ENCODE measurements at regions not wholly inside any gene's neighbourhood (a gene's known extent, or its start where the extent isn't known, plus 50 kb on each side); places are given as distances from the start of the nearest gene placed in this dataset.
"Not testable (repeated sequence)": the region's sequence is repeated elsewhere in the genome, so short reads cannot be mapped to it uniquely, and the experiment has no call there.

DNA sequence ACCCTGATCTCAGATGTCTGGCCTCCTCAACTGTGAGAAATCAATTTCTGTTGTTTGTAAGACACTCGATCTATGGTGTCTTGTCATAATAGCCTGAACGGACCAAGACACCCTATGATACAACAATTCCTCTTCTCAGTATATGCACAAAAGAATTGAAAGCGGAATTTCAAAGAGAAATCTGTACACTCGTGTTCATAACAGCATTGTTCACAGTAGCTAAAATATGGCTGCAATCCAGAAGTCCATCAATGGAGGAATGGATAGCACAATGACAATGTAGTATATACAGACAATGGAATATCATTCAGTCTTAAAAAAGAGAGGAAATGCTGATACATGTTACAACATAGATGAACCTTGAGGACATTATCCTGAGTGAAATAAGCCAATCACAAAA lies 354.6 kb downstream of the SFMBT2 start:
- Histone ChIP-seq H3K36me3 (ENCODE audit: control insufficient read depth in 1 of 2, insufficient read depth in 2 of 2, low read length in 2 of 2) (no peaks in the 10 kb centered on the region), H3K27ac (ENCODE audit: low read length) (no peak overlapping the region), H3K27me3 (ENCODE audit: low read depth, low read length) (no peaks in the 10 kb centered on the region), H3K4me1 (ENCODE audit: control insufficient read depth in 1 of 2, insufficient read depth in 2 of 2, low read length in 2 of 2) (no peaks in the 10 kb centered on the region), H3K9me3 (ENCODE audit: control insufficient read depth in 1 of 2, low read length in 2 of 2) (no peaks in the 10 kb centered on the region), H3K4me3 (ENCODE audit: low read depth in 1 of 2, low read length in 2 of 2) (no peak overlapping the region)

DNA sequence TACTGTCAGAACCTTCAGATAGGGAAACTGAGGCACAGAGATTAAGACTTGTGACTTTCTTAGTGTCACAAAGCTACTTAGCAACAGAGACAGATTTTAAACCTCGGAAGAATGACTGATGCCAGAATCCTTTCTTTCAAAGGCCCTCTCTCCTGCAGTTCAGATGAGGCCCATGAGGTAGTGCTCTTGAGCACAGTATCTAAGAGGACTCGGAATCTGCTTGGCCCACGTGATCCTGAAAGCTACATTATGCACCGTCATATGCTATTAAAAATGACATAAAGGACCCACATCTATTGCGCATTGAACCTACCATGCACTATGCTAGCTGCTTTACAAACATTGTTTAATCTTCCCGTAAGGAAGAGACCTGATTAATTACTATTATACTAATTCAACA lies 355.9 kb downstream of the SFMBT2 start:
- Histone ChIP-seq H3K9me3 (ENCODE audit: control insufficient read depth in 1 of 2, low read length in 2 of 2) (peaks cover 0 to 3% of the 10 kb centered on the region in 2 donors), H3K4me1 (ENCODE audit: control insufficient read depth in 1 of 2, insufficient read depth in 2 of 2, low read length in 2 of 2) (no peaks in the 10 kb centered on the region), H3K36me3 (ENCODE audit: control insufficient read depth in 1 of 2, insufficient read depth in 2 of 2, low read length in 2 of 2) (no peaks in the 10 kb centered on the region), H3K27me3 (ENCODE audit: low read depth, low read length) (no peaks in the 10 kb centered on the region), H3K27ac (ENCODE audit: low read length) (no peak overlapping the region), H3K4me3 (ENCODE audit: low read depth in 1 of 2, low read length in 2 of 2) (no peak overlapping the region)

GRCh38 chr10:7053195-7053594 lies 357.6 kb downstream of the SFMBT2 start:
- H3K4me1 ChIP-seq (ENCODE audit: control insufficient read depth in 1 of 2, insufficient read depth in 2 of 2, low read length in 2 of 2): no peaks in the 10 kb centered on the region
- H3K36me3 ChIP-seq (ENCODE audit: control insufficient read depth in 1 of 2, insufficient read depth in 2 of 2, low read length in 2 of 2): no peaks in the 10 kb centered on the region
- peaks cover 0 to 4% of the 10 kb centered on the region in 2 donors for H3K9me3 ChIP-seq (ENCODE audit: control insufficient read depth in 1 of 2, low read length in 2 of 2)
- no peak overlapping the region for H3K4me3 ChIP-seq (ENCODE audit: low read depth in 1 of 2, low read length in 2 of 2)
- no peak overlapping the region for H3K27ac ChIP-seq (ENCODE audit: low read length)
- no peaks in the 10 kb centered on the region for H3K27me3 ChIP-seq (ENCODE audit: low read depth, low read length)

- not testable (repeated sequence) for H3K27me3 ChIP-seq (ENCODE audit: low read depth, low read length); H3K27ac ChIP-seq (ENCODE audit: low read length); H3K4me3 ChIP-seq (ENCODE audit: low read depth in 1 of 2, low read length in 2 of 2); H3K36me3 ChIP-seq (ENCODE audit: control insufficient read depth in 1 of 2, insufficient read depth in 2 of 2, low read length in 2 of 2); H3K9me3 ChIP-seq (ENCODE audit: control insufficient read depth in 1 of 2, low read length in 2 of 2); H3K4me1 ChIP-seq (ENCODE audit: control insufficient read depth in 1 of 2, insufficient read depth in 2 of 2, low read length in 2 of 2)
Observed at GRCh38 chr10:7050024-7050423, 360.8 kb downstream of the SFMBT2 start.

DNA sequence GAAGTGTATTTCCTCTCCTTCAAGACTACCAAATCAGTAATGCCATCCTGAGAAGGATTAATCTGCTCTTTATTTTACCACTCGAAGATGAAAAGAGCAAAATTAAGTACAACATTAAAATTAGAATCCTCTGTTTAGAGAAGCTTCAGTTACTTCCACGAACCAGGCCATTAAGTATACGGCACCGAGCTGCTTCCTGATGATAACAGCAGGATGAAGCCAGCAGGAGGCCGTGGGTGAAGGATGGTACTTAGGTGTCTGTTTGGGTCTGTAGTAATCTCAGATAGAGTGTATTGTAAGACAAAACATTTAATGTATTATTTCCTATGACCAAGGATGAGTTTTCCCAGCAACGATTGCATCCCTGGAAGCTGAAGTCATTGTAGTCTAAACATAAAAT lies 362.8 kb downstream of the SFMBT2 start:
- Histone ChIP-seq H3K27ac (ENCODE audit: low read length) (no peak overlapping the region), H3K9me3 (ENCODE audit: control insufficient read depth in 1 of 2, low read length in 2 of 2) (peaks cover 0 to 4% of the 10 kb centered on the region in 2 donors), H3K4me1 (ENCODE audit: control insufficient read depth in 1 of 2, insufficient read depth in 2 of 2, low read length in 2 of 2) (no peaks in the 10 kb centered on the region), H3K36me3 (ENCODE audit: control insufficient read depth in 1 of 2, insufficient read depth in 2 of 2, low read length in 2 of 2) (no peaks in the 10 kb centered on the region), H3K4me3 (ENCODE audit: low read depth in 1 of 2, low read length in 2 of 2) (no peak overlapping the region), H3K27me3 (ENCODE audit: low read depth, low read length) (no peaks in the 10 kb centered on the region)

DNA sequence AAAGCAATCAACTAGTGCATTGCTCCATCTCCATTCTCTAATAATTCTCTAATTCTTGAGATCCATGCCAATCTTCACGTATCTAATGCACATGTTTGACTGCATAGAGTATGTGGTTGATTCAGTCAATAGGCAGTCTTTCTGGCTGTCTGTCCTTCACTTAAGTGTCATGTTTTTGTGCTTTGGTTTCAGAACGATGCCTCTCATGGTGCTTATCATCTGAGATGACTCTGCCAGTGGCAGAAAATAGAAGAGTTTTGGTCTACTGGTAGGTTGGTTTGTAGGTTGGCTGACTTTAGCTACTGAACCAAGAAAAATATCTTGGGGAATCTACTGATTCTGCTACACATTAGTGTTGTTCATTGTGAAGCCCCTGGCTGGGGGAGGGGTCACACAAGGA lies 364.2 kb downstream of the SFMBT2 start:
- Histone ChIP-seq H3K4me1 (ENCODE audit: control insufficient read depth in 1 of 2, insufficient read depth in 2 of 2, low read length in 2 of 2) (no peaks in the 10 kb centered on the region), H3K9me3 (ENCODE audit: control insufficient read depth in 1 of 2, low read length in 2 of 2) (peaks cover 0 to 4% of the 10 kb centered on the region in 2 donors), H3K27me3 (ENCODE audit: low read depth, low read length) (no peaks in the 10 kb centered on the region), H3K4me3 (ENCODE audit: low read depth in 1 of 2, low read length in 2 of 2) (no peak overlapping the region), H3K36me3 (ENCODE audit: control insufficient read depth in 1 of 2, insufficient read depth in 2 of 2, low read length in 2 of 2) (no peaks in the 10 kb centered on the region), H3K27ac (ENCODE audit: low read length) (no peak overlapping the region)

- Histone ChIP-seq H3K27ac (ENCODE audit: low read length) (no peak overlapping the region), H3K36me3 (ENCODE audit: control insufficient read depth in 1 of 2, insufficient read depth in 2 of 2, low read length in 2 of 2) (no peaks in the 10 kb centered on the region), H3K27me3 (ENCODE audit: low read depth, low read length) (no peaks in the 10 kb centered on the region), H3K4me1 (ENCODE audit: control insufficient read depth in 1 of 2, insufficient read depth in 2 of 2, low read length in 2 of 2) (no peaks in the 10 kb centered on the region), H3K4me3 (ENCODE audit: low read depth in 1 of 2, low read length in 2 of 2) (no peak overlapping the region), H3K9me3 (ENCODE audit: control insufficient read depth in 1 of 2, low read length in 2 of 2) (peaks cover 0 to 4% of the 10 kb centered on the region in 2 donors)
Observed at GRCh38 chr10:7045891-7046599, 364.8 kb downstream of the SFMBT2 start.

DNA sequence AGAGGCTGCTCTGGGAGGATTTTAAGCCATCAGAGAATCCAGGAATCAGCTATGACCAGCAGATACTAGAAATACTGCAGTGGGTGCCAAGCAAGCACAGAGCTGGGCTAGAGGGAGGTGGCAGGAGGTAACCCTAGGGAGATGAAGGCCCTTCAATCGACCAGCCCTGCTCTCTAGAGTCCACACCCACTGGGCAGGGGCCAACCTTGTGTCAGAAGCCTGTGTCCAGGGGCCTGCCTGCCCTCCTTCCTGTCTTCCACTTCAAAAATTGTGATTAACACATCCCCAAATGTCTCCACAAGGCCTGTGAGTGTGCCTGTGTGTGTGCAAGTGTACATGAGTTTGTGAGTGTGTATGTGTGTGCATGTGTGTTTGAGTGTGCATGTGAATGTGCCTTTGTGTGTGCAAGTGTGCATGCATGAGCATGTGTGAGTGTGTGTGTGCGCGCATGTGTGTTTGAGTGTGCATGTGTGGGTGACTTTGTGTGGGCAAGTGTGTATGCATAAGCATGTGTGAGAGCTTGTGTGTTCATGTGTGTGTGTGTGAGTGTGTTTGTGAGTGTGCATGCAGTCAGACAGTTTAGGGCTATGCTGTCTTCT lies 367.7 kb downstream of the SFMBT2 start:
- Histone ChIP-seq H3K4me3 (ENCODE audit: low read depth in 1 of 2, low read length in 2 of 2) (no peak overlapping the region), H3K27me3 (ENCODE audit: low read depth, low read length) (no peaks in the 10 kb centered on the region), H3K27ac (ENCODE audit: low read length) (no peak overlapping the region), H3K36me3 (ENCODE audit: control insufficient read depth in 1 of 2, insufficient read depth in 2 of 2, low read length in 2 of 2) (no peaks in the 10 kb centered on the region), H3K4me1 (ENCODE audit: control insufficient read depth in 1 of 2, insufficient read depth in 2 of 2, low read length in 2 of 2) (no peaks in the 10 kb centered on the region), H3K9me3 (ENCODE audit: control insufficient read depth in 1 of 2, low read length in 2 of 2) (no peaks in the 10 kb centered on the region)

GRCh38 chr10:7042419-7043054 lies 368.3 kb downstream of the SFMBT2 start:
- no peaks in the 10 kb centered on the region for H3K36me3 ChIP-seq (ENCODE audit: control insufficient read depth in 1 of 2, insufficient read depth in 2 of 2, low read length in 2 of 2)
- no peaks in the 10 kb centered on the region for H3K4me1 ChIP-seq (ENCODE audit: control insufficient read depth in 1 of 2, insufficient read depth in 2 of 2, low read length in 2 of 2)
- H3K4me3 ChIP-seq (ENCODE audit: low read depth in 1 of 2, low read length in 2 of 2): no peak overlapping the region
- no peaks in the 10 kb centered on the region for H3K27me3 ChIP-seq (ENCODE audit: low read depth, low read length)
- H3K27ac ChIP-seq (ENCODE audit: low read length): no peak overlapping the region
- no peaks in the 10 kb centered on the region for H3K9me3 ChIP-seq (ENCODE audit: control insufficient read depth in 1 of 2, low read length in 2 of 2)

DNA sequence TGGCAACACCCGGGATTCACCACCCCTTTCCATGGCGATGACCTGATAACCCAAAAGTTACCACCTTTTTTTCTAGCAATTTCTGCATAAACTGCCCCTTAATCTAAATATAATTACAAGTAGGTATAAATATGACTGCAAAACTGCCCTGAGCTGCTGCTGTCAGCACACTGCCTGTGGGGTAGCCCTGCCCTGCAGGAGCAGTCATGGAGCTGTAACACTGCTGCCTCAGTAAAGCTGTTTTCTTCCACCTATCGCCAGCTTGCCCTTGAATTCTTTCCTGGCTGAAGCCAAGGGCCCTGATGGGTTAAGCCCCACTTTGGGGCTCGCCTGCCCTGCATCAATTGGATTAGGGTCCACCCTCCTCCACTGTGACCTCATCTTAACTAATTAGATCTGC lies 368.8 kb downstream of the SFMBT2 start:
- Histone ChIP-seq H3K27ac (ENCODE audit: low read length) (no peak overlapping the region), H3K9me3 (ENCODE audit: control insufficient read depth in 1 of 2, low read length in 2 of 2) (no peaks in the 10 kb centered on the region), H3K4me3 (ENCODE audit: low read depth in 1 of 2, low read length in 2 of 2) (no peak overlapping the region), H3K4me1 (ENCODE audit: control insufficient read depth in 1 of 2, insufficient read depth in 2 of 2, low read length in 2 of 2) (no peaks in the 10 kb centered on the region), H3K36me3 (ENCODE audit: control insufficient read depth in 1 of 2, insufficient read depth in 2 of 2, low read length in 2 of 2) (no peaks in the 10 kb centered on the region), H3K27me3 (ENCODE audit: low read depth, low read length) (no peaks in the 10 kb centered on the region)

DNA sequence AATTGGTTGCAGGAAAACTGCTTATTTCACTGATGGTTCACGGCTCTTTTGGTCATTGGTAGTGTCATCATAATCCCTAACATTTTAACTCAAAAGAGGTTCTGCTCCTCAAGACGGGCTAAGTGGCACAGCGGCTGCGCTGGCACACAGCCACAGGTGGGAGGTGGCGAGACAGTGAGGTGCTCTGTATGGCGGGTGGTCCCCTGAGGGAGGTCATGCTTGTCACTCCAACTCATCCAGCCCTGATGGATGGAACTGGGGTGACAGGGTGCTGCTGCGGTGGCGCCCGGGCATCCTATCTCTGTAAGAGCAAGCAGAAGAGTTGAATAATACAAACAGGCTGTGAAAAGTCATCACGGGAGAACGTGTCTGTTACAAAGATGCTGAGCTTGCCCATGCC lies 370.2 kb downstream of the SFMBT2 start:
- H3K27me3 ChIP-seq (ENCODE audit: low read depth, low read length): no peaks in the 10 kb centered on the region
- no peak overlapping the region for H3K27ac ChIP-seq (ENCODE audit: low read length)
- no peaks in the 10 kb centered on the region for H3K4me1 ChIP-seq (ENCODE audit: control insufficient read depth in 1 of 2, insufficient read depth in 2 of 2, low read length in 2 of 2)
- H3K4me3 ChIP-seq (ENCODE audit: low read depth in 1 of 2, low read length in 2 of 2): no peak overlapping the region
- H3K36me3 ChIP-seq (ENCODE audit: control insufficient read depth in 1 of 2, insufficient read depth in 2 of 2, low read length in 2 of 2): no peaks in the 10 kb centered on the region
- H3K9me3 ChIP-seq (ENCODE audit: control insufficient read depth in 1 of 2, low read length in 2 of 2): no peaks in the 10 kb centered on the region

All from muscle layer of duodenum (tissue), 2 donors.